ENCODE measurements at regions not wholly inside any gene's neighbourhood (a gene's known extent, or its start where the extent isn't known, plus 50 kb on each side); places are given as distances from the start of the nearest gene placed in this dataset.

- TF ChIP-seq CTCF (conservative IDR thresholded peaks at IDR 0.05 in 1 of 2, IDR thresholded peaks at IDR 0.05 in 1 of 2; ENCODE audit: extremely low read depth in 1 of 2, insufficient read depth in 1 of 2, low read depth in 1 of 2, low read length in 2 of 2) (no peak), EZH2 (IDR thresholded peaks at IDR 0.05; ENCODE audit: borderline replicate concordance, low read length) (no peak)
Observed at GRCh38 chr13:43964698-43965458, 85.2 kb downstream of the LACC1 start.

Measured in mammary epithelial cell (primary cell).